ENCODE measurements at regions not wholly inside any gene's neighbourhood (a gene's known extent, or its start where the extent isn't known, plus 50 kb on each side); places are given as distances from the start of the nearest gene placed in this dataset.

- H2AFZ ChIP-seq (ENCODE audit: low read length) = no peak overlapping the region
- H3K4ac ChIP-seq (replicated peaks; ENCODE audit: insufficient read length, low read depth, low read length) = no peak overlapping the region
- no peak overlapping the region for H3K9ac ChIP-seq (replicated peaks in 1 of 4; ENCODE audit: extremely low read depth in 1 of 4, low read depth in 3 of 4, low read length in 3 of 4)
- H2AK5ac ChIP-seq (ENCODE audit: low read depth, low read length) = no peak overlapping the region
- H3K27me3 ChIP-seq (replicated peaks in 1 of 4; ENCODE audit: control insufficient read depth in 3 of 4, extremely low read depth in 1 of 4, insufficient read depth in 3 of 4, low read length in 3 of 4) = no peaks in the 10 kb centered on the region
- H4K8ac ChIP-seq (ENCODE audit: extremely low read depth, insufficient read depth, low read length) = no peak overlapping the region
- no peak overlapping the region for H4K91ac ChIP-seq (replicated peaks; ENCODE audit: insufficient read length, low read length)
- no peak overlapping the region for H2BK120ac ChIP-seq (replicated peaks; ENCODE audit: low read depth, low read length)
- H3K79me1 ChIP-seq (ENCODE audit: low read depth, low read length) = no peaks in the 10 kb centered on the region
- no peak overlapping the region for H3K14ac ChIP-seq (ENCODE audit: insufficient read length)
- peaks cover 0 to 2% (median 0%) of the 10 kb centered on the region in 4 experiments; a peak in 1 of 7 replicates for H3K4me1 ChIP-seq (replicated peaks in 1 of 4; ENCODE audit: control insufficient read depth in 3 of 4, insufficient read depth in 4 of 4, low read length in 3 of 4)
- H2BK15ac ChIP-seq (ENCODE audit: low read length) = no peak overlapping the region
- no peaks in the 10 kb centered on the region for H3K36me3 ChIP-seq (ENCODE audit: control insufficient read depth in 2 of 4, insufficient read depth in 4 of 4, low read length in 3 of 4)
- no peaks in the 10 kb centered on the region for H3K79me2 ChIP-seq (ENCODE audit: control insufficient read depth in 1 of 2, insufficient read depth in 2 of 2, low read length in 2 of 2)
- H3K27ac ChIP-seq (ENCODE audit: low read depth, low read length) = no peak overlapping the region
- no peak overlapping the region for H3K56ac ChIP-seq (replicated peaks; ENCODE audit: insufficient read length, low read depth, low read length)
- CTCF ChIA-PET (ENCODE audit: partially characterized antibody) = no interaction called here
- H3K4me3 ChIP-seq (ENCODE audit: extremely low read depth in 1 of 4, insufficient read depth in 2 of 4, low read depth in 3 of 4, low read length in 4 of 4) = no peak overlapping the region
- no peak overlapping the region for H4K5ac ChIP-seq (ENCODE audit: insufficient read length, low read depth, low read length)
- 94% methylated on average over 1 of the region's 1 CpG; no CpG with 5 or more reads in 1 of the 2 experiments for WGBS, 2 experiments (ENCODE audit: extremely low coverage in 1 of 2, insufficient coverage in 1 of 2, insufficient read length in 1 of 2, insufficient replicate concordance in 2 of 2, low coverage in 1 of 2, low lambda C conversion rate in 2 of 2, missing lambda C conversion rate in 1 of 2)
- no peak overlapping the region for H3K23ac ChIP-seq (ENCODE audit: insufficient read length)
- no peak overlapping the region for H2BK5ac ChIP-seq (ENCODE audit: low read depth, low read length)
- H3K18ac ChIP-seq (ENCODE audit: extremely low read depth, low read length) = no peak overlapping the region
- H3K4me2 ChIP-seq (ENCODE audit: insufficient read depth in 1 of 2, low read depth in 2 of 2, low read length in 2 of 2) = no peak overlapping the region
- DNase-seq (ENCODE audit: low read depth in 1 of 2, low spot score in 2 of 2) = no peak
- no peak overlapping the region for H2BK12ac ChIP-seq (ENCODE audit: low read depth, low read length)
- H4K20me1 ChIP-seq (replicated peaks in 1 of 2; ENCODE audit: control insufficient read depth in 1 of 2, insufficient read depth in 2 of 2, low read length in 2 of 2) = no peaks in the 10 kb centered on the region
- FAIRE-seq = no peak
- H3K9me3 ChIP-seq (ENCODE audit: insufficient read depth in 2 of 2, low read depth in 1 of 2, low read length in 1 of 2) = no peaks in the 10 kb centered on the region
- TF ChIP-seq, protein P1, sequence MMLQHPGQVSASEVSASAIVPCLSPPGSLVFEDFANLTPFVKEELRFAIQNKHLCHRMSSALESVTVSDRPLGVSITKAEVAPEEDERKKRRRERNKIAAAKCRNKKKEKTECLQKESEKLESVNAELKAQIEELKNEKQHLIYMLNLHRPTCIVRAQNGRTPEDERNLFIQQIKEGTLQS (IDR thresholded peaks at IDR 0.05; ENCODE audit: insufficient read depth, low read depth, low read length) = no peak
- no peak for TF ChIP-seq SIN3A (conservative IDR thresholded peaks at IDR 0.05 in 1 of 2, IDR thresholded peaks at IDR 0.05 in 1 of 2; ENCODE audit: low read depth in 1 of 2, low read length in 2 of 2)
- H3K23me2 ChIP-seq (ENCODE audit: low read depth, low read length) = no peaks in the 10 kb centered on the region
- no peak overlapping the region for H2BK20ac ChIP-seq (ENCODE audit: low read length)
- POLR2A ChIA-PET (ENCODE audit: partially characterized antibody) = no interaction called here
Measured at GRCh38 chr17:13316657-13317056, 285.1 kb downstream of the HS3ST3A1 start.
